ENCODE measurements at regions not wholly inside any gene's neighbourhood (a gene's known extent, or its start where the extent isn't known, plus 50 kb on each side); places are given as distances from the start of the nearest gene placed in this dataset.

DNA sequence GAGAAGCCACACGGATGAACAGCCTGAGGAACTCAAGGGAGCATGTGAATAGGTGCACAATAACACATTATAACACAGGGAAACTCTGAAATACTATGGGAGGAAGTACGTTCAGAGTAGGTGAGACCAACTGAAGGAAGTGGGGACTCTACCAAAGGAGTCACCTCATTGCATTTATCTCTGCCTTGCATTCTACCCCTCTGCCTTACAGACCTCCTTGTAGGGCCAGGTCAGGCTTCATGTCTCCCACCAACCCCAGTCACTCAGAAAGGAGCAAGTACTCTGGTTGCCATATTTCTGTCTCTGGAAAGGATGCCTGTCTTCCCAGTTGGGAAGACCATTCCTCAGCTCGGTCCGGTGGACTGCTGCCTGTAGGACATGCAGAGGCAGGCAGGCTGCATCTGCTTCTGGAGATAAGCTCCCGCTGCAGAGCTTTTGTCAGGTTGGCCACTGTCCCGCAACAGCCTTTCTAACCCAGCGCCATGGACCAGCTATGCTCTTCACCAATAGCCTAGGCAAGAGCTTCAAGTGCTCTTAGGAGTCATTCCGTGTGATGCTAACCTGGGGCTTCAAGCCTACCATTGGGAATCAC, 51.6 kb upstream of the ASIP start:
- TF ChIP-seq EZH2 (IDR thresholded peaks at IDR 0.05; ENCODE audit: insufficient read depth, poor library complexity, severe bottlenecking) (no peak), EZH2phosphoT487 (IDR thresholded peaks at IDR 0.05; ENCODE audit: insufficient read depth, low read depth) (no peak)
- no peaks in the 10 kb centered on the region for H3K36me3 ChIP-seq (ENCODE audit: low read depth)
- no peaks in the 10 kb centered on the region for H4K20me1 ChIP-seq (ENCODE audit: insufficient read depth)
- H3K27ac ChIP-seq = no peak overlapping the region
- no peaks in the 10 kb centered on the region for H3K9me2 ChIP-seq (ENCODE audit: insufficient read depth)
- DNase-seq = no peak
- no peak overlapping the region for H2AFZ ChIP-seq
- peaks cover 22% of the 10 kb centered on the region; the same call in 1 of the 2 replicates for H3F3A ChIP-seq (ENCODE audit: insufficient read depth)
- no peak overlapping the region for H3K9ac ChIP-seq
- in situ Hi-C loops (cut with MboI) = no loop called here
- 86% methylated on average over 8 of the region's 8 CpGs for WGBS, 2 experiments (ENCODE audit: low coverage in 1 of 2, low lambda C conversion rate in 2 of 2, missing lambda C conversion rate in 2 of 2)
- H3K4me2 ChIP-seq (ENCODE audit: unreplicated experiment) = no peak overlapping the region
- peaks cover 20% of the 10 kb centered on the region for H3K4me1 ChIP-seq (ENCODE audit: insufficient read depth)
- no peaks in the 10 kb centered on the region for H3K9me3 ChIP-seq (ENCODE audit: low read depth)
- H3K27me3 ChIP-seq (replicated peaks; ENCODE audit: insufficient read depth) = no peaks in the 10 kb centered on the region
- H3K79me2 ChIP-seq (ENCODE audit: insufficient read depth) = no peaks in the 10 kb centered on the region
- H3K4me3 ChIP-seq = no peak overlapping the region

DNA sequence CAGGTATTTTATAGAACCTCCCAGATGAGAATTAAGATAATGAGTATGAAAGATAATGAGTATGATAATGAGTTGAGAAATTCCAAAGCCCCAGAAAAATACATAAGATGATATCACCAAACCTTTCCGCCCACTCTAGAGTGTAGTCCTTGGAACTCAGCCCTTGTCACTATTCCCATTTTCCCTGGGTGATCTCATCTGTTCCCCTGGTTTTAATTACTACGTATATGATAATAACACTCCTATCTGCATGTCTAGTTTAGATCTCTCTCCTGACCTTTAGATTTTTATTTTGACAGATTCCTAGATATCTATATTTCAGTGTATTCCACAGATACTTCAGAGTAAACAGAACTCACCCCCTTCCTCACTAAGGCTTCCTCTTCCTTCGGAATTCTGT, 51.0 kb upstream of the ASIP start:
- no peak overlapping the region for H2AFZ ChIP-seq
- no peak overlapping the region for H3K9ac ChIP-seq
- H3K27ac ChIP-seq = no peak overlapping the region
- 12 to 18% methylated on average over 3 of the region's 3 CpGs for WGBS, 2 experiments (ENCODE audit: low coverage in 1 of 2, low lambda C conversion rate in 2 of 2, missing lambda C conversion rate in 2 of 2)
- no peak overlapping the region for H3K4me2 ChIP-seq (ENCODE audit: unreplicated experiment)
- no peak for TF ChIP-seq EZH2 (IDR thresholded peaks at IDR 0.05; ENCODE audit: insufficient read depth, poor library complexity, severe bottlenecking)
- TF ChIP-seq EZH2phosphoT487 (IDR thresholded peaks at IDR 0.05; ENCODE audit: insufficient read depth, low read depth) = no peak
- H4K20me1 ChIP-seq (ENCODE audit: insufficient read depth) = no peaks in the 10 kb centered on the region
- peak; percentile 50 for DNase-seq
- no peak overlapping the region for H3K4me3 ChIP-seq
- H3K27me3 ChIP-seq (replicated peaks; ENCODE audit: insufficient read depth) = no peaks in the 10 kb centered on the region
- H3K9me3 ChIP-seq (ENCODE audit: low read depth) = no peaks in the 10 kb centered on the region
- H3K4me1 ChIP-seq (ENCODE audit: insufficient read depth) = peaks cover 19% of the 10 kb centered on the region
- H3K79me2 ChIP-seq (ENCODE audit: insufficient read depth) = no peaks in the 10 kb centered on the region
- H3F3A ChIP-seq (ENCODE audit: insufficient read depth) = peaks cover 20% of the 10 kb centered on the region; the same call in 1 of the 2 replicates
- in situ Hi-C loops (cut with MboI) = no loop called here
- H3K36me3 ChIP-seq (ENCODE audit: low read depth) = no peaks in the 10 kb centered on the region
- H3K9me2 ChIP-seq (ENCODE audit: insufficient read depth) = no peaks in the 10 kb centered on the region

GRCh38 chr20:34190679-34191090, 50.5 kb upstream of the ASIP start:
- no peaks in the 10 kb centered on the region for H3K36me3 ChIP-seq (ENCODE audit: low read depth)
- H3K4me3 ChIP-seq = no peak overlapping the region
- H3K9me3 ChIP-seq (ENCODE audit: low read depth) = no peaks in the 10 kb centered on the region
- H3K79me2 ChIP-seq (ENCODE audit: insufficient read depth) = no peaks in the 10 kb centered on the region
- TF ChIP-seq EZH2 (IDR thresholded peaks at IDR 0.05; ENCODE audit: insufficient read depth, poor library complexity, severe bottlenecking) = no peak
- no peak for TF ChIP-seq EZH2phosphoT487 (IDR thresholded peaks at IDR 0.05; ENCODE audit: insufficient read depth, low read depth)
- in situ Hi-C loops (cut with MboI) = no loop called here
- no peaks in the 10 kb centered on the region for H3K9me2 ChIP-seq (ENCODE audit: insufficient read depth)
- no peak overlapping the region for H2AFZ ChIP-seq
- H3F3A ChIP-seq (ENCODE audit: insufficient read depth) = peaks cover 15% of the 10 kb centered on the region; the same call in 1 of the 2 replicates
- no peaks in the 10 kb centered on the region for H3K27me3 ChIP-seq (replicated peaks; ENCODE audit: insufficient read depth)
- H3K4me1 ChIP-seq (ENCODE audit: insufficient read depth) = peaks cover 14% of the 10 kb centered on the region
- 0% methylated on average over 3 of the region's 3 CpGs for WGBS, 2 experiments (ENCODE audit: low coverage in 1 of 2, low lambda C conversion rate in 2 of 2, missing lambda C conversion rate in 2 of 2)
- H4K20me1 ChIP-seq (ENCODE audit: insufficient read depth) = no peaks in the 10 kb centered on the region
- no peak overlapping the region for H3K27ac ChIP-seq
- H3K9ac ChIP-seq = no peak overlapping the region
- peak; percentile 93 for DNase-seq
- H3K4me2 ChIP-seq (ENCODE audit: unreplicated experiment) = no peak overlapping the region

Data from GM23248 (cell line).